ENCODE measurements at regions not wholly inside any gene's neighbourhood (a gene's known extent, or its start where the extent isn't known, plus 50 kb on each side); places are given as distances from the start of the nearest gene placed in this dataset.

DNA sequence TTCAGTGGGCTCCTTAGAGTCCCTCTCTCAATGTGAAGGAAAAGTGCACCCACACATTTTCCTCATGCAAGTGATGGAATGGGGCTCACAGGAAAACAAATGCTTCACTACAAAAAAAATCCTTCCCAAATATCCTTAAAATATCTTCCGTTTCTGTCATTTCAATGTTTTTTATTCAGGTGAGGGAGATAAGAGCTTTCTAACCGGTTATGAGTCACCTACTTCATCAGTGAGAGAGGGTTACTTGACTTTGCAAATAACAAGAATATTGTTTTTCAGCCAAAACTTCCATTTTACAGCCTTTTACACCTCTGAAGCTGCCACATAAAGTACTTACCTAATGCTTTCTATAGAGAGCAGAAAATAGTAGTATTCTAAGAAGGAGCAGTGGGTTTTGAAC lies 98.3 kb upstream of the CD55 start:
- TF ChIP-seq, protein P1, sequence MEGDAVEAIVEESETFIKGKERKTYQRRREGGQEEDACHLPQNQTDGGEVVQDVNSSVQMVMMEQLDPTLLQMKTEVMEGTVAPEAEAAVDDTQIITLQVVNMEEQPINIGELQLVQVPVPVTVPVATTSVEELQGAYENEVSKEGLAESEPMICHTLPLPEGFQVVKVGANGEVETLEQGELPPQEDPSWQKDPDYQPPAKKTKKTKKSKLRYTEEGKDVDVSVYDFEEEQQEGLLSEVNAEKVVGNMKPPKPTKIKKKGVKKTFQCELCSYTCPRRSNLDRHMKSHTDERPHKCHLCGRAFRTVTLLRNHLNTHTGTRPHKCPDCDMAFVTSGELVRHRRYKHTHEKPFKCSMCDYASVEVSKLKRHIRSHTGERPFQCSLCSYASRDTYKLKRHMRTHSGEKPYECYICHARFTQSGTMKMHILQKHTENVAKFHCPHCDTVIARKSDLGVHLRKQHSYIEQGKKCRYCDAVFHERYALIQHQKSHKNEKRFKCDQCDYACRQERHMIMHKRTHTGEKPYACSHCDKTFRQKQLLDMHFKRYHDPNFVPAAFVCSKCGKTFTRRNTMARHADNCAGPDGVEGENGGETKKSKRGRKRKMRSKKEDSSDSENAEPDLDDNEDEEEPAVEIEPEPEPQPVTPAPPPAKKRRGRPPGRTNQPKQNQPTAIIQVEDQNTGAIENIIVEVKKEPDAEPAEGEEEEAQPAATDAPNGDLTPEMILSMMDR (IDR thresholded peaks at IDR 0.05 in 8 of 11, conservative IDR thresholded peaks at IDR 0.05 in 3 of 11) = no peak
- TF ChIP-seq POLR2AphosphoS5 (IDR thresholded peaks at IDR 0.05) (no peak), POLR2A (IDR thresholded peaks at IDR 0.05) (no peak)
